IPS-15b (cell line): ENCODE measurements at regions not wholly inside any gene's neighbourhood (a gene's known extent, or its start where the extent isn't known, plus 50 kb on each side); places are given as distances from the start of the nearest gene placed in this dataset.
"Not testable (repeated sequence)": the region's sequence is repeated elsewhere in the genome, so short reads cannot be mapped to it uniquely, and the experiment has no call there.

Experiments
- H3K27me3 ChIP-seq: one replicate; pipeline ENCODE4 v1.6.1; 2013; ENCODE audit warnings: low read length; ENCODE audit not compliant: control insufficient read depth, insufficient read depth
- H3K36me3 ChIP-seq: one replicate; pipeline ENCODE4 v1.6.1; 2013; ENCODE audit warnings: low read length; ENCODE audit not compliant: control insufficient read depth, insufficient read depth
- H3K4me1 ChIP-seq: one replicate; pipeline ENCODE4 v1.6.1; 2013; ENCODE audit warnings: mild to moderate bottlenecking, low read length; ENCODE audit not compliant: control insufficient read depth, insufficient read depth
- H3K4me3 ChIP-seq: one replicate; pipeline ENCODE4 v1.5.1; 2013; ENCODE audit warnings: low read depth, low read length
- H3K9ac ChIP-seq: one replicate; pipeline ENCODE4 v1.6.1; 2013; ENCODE audit warnings: low read depth, mild to moderate bottlenecking, low read length
- H3K9me3 ChIP-seq: one replicate; pipeline ENCODE4 v1.6.1; 2013; ENCODE audit warnings: mild to moderate bottlenecking, low read length; ENCODE audit not compliant: control insufficient read depth, insufficient read depth

DNA sequence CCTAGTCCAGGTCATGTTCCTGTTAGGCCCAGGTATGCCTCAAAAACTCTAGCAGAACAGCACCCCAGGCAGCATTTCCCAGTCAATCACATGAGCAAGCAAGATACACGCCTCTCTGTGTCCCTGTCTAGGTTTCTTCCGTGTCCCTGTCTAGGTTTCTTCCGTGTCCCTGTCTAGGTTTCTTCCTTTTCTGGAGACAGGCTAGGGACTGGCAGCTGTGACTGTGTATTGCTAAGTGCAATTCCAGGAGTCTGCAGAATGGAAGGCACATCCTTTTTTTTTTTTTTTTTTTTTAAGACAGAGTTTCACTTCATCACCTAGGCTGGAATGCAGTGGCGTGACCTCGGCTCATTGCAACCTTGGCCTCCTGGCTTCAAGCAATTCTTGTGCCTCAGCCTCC lies 77.6 kb downstream of the SETD4 start:
- Histone ChIP-seq H3K36me3 (no peaks in the 10 kb centered on the region), H3K27me3 (no peaks in the 10 kb centered on the region), H3K4me1 (no peaks in the 10 kb centered on the region), H3K9ac (no peak overlapping the region), H3K9me3 (no peaks in the 10 kb centered on the region), H3K4me3 (no peak overlapping the region)

DNA sequence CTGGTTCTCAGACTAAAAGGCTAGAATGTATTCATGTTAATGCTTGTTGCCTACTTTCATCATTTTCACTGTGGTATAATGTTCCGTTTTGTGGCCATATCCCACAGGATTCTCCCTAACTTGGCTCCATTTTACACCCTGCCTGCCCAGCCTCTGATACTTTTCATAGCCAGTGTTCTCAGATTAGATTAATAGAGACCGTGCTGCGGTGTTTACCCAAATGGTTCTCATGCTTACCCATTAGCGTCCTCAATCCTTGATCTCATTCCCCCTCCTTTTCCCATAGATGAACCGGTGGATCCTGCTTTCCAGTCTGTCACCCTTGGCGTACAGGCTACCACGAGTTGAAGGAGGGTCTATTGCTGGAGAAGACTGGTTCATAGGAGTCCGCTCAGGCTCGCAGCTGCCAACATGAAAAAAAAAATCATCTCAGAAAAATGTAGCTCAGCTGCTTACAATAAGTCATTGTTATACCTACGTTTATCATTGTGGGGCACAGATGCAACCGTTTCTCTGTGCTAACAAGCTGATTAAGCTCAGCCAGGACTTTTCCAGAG lies 78.7 kb downstream of the SETD4 start:
- Histone ChIP-seq H3K4me1 (no peaks in the 10 kb centered on the region), H3K36me3 (no peaks in the 10 kb centered on the region), H3K4me3 (no peak overlapping the region), H3K9me3 (no peaks in the 10 kb centered on the region), H3K27me3 (no peaks in the 10 kb centered on the region), H3K9ac (no peak overlapping the region)

DNA sequence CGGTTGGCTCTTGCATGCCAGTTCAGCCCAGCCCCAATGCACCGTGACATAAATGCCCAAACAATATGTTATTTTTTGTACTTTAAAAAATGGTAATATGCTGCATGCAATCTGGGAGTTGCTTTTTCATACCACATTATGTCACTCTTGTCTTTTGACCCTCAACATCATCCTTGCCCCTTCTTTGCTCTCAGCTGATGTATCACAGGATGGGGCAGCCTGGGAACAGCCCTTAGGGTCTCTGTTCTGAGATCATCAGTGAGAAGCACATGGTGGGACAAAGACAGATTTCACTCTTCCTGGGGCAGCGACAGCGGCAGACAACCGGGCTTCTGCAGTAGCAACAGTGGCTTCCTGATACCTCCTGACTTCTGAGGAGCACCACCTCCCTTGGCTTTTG lies 79.5 kb downstream of the SETD4 start:
- Histone ChIP-seq H3K36me3 (no peaks in the 10 kb centered on the region), H3K9me3 (no peaks in the 10 kb centered on the region), H3K4me1 (no peaks in the 10 kb centered on the region), H3K4me3 (no peak overlapping the region), H3K9ac (no peak overlapping the region), H3K27me3 (no peaks in the 10 kb centered on the region)

DNA sequence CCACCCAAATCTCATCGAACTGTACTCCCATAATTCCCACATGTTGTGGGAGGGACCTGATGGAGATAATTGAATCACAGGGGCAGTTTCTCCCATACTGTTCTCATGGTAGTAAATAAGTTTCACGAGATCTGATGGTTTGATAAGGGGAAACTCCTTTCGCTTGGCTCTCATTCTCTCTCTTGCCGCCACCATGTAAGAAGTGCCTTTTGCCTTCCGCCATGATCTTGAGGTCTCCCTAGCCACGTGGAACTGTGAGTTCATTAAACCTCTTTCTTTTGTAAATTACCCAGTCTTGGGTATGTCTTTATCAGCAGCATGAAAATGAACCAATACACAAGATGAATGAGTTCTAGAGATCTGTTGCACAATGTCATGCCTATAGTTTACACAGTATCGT lies 82.5 kb downstream of the SETD4 start:
- H3K4me1 ChIP-seq, H3K4me3 ChIP-seq, H3K9ac ChIP-seq: not testable (repeated sequence)

DNA sequence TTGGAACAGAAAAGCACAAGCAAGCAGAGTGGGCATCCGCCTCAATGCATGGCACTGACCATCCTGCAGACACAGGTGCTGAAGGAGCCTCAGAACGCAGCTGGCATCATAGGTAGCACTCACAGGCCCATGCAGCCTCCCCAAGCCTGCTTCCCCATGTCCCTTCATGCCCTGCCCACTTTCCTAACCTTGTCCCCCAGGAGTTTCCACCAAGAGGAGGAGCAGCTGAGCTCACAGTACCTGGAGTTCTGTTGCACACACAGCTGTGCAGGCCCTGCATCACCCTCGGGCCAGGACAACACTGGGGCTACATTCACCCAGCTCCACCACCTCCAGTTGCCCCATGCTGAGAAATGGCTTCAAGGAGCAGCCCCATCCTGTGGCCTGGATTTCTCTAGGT lies 83.4 kb downstream of the SETD4 start:
- no peaks in the 10 kb centered on the region for H3K9me3 ChIP-seq
- no peak overlapping the region for H3K9ac ChIP-seq
- H3K27me3 ChIP-seq = no peaks in the 10 kb centered on the region
- H3K4me1 ChIP-seq = no peaks in the 10 kb centered on the region
- H3K4me3 ChIP-seq = no peak overlapping the region
- H3K36me3 ChIP-seq = no peaks in the 10 kb centered on the region

More for the DNA sequence above, 82.5 kb downstream of the SETD4 start:
- not testable (repeated sequence) for H3K9me3 ChIP-seq, H3K36me3 ChIP-seq, H3K27me3 ChIP-seq

DNA sequence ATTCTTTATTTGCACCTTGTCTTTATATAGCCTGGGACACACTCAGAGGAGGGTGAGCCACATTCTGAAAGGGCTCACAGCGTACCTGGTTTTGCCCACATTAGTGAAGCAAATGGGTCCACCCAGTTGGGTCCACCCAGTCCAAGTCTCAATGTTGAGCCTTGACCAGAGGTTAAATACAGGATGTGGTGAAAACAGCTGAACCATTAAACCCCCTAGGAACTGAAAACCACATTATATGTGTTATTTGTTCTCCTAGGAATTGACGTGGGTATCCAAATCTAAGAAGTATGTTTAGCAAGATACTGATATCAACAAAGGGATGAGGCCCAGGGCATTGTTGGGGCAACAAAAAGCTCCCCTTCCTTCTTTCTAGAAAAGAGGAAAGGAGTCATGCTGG lies 83.8 kb downstream of the SETD4 start:
- no peaks in the 10 kb centered on the region for H3K27me3 ChIP-seq

DNA sequence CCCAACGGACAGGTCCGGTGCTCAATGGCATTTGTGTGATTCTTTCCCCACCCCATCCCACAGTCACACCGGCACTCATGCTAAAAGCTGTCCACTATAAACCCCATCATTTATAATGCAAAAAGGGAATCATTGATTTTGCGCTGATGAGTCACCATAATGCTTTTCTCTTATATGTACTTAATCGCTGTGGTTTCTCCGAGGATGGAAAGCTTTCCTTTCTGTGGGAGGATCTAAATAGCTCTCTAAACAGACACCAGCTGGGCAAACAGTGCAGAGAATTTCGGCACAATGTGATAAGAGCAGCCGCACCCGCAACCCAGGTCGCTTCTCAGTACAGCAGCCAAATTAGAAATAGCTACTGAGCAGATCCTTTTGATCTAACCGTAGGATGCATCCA lies 85.6 kb downstream of the SETD4 start:
- Histone ChIP-seq H3K27me3 (no peaks in the 10 kb centered on the region), H3K9ac (no peak overlapping the region), H3K36me3 (no peaks in the 10 kb centered on the region), H3K4me1 (no peaks in the 10 kb centered on the region), H3K9me3 (no peaks in the 10 kb centered on the region), H3K4me3 (no peak overlapping the region)

More for the DNA sequence above, 83.8 kb downstream of the SETD4 start:
- no peaks in the 10 kb centered on the region for H3K9me3 ChIP-seq
- H3K9ac ChIP-seq = no peak overlapping the region
- H3K36me3 ChIP-seq = no peaks in the 10 kb centered on the region
- H3K4me3 ChIP-seq = no peak overlapping the region
- no peaks in the 10 kb centered on the region for H3K4me1 ChIP-seq

DNA sequence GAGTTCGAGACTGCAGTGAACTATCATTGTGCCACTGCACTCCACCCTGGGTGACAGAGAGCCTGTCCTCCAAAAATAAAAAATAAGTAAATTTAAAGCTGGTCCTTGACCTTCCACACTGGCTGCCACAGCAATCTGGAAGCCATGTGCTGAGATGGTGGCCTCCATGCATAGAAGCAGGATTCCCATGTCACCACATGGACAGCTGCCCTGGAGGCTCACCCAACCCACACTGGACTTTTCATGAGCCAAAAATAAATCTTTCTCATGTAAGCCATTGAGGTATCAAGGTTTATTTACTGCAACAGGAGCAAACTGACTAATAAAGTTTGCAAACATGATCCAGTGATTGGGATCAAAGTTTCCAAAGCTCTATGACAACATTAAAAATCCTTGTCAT lies 88.5 kb downstream of the SETD4 start:
- Histone ChIP-seq H3K9me3 (no peaks in the 10 kb centered on the region), H3K36me3 (no peaks in the 10 kb centered on the region), H3K4me1 (no peaks in the 10 kb centered on the region), H3K4me3 (no peak overlapping the region), H3K9ac (no peak overlapping the region), H3K27me3 (no peaks in the 10 kb centered on the region)

DNA sequence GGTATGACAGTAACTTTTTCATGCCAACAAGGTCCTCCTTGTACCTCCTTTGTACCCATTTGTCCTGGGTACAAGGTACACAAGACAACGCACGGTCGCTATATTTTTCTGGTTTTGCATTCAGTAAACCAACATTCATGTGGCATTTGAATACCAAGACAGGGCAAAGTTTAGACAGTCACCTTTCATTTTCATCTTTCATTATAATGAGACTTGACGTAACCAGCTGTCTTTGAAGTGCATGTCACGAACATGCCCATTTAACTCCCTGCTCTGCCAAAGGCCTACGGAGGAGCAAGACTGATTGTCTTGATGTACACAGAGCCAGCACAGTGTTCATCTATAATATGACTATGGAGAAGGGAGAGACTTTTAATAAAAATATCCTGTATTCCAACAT lies 91.0 kb downstream of the SETD4 start:
- H3K9ac ChIP-seq = no peak overlapping the region
- H3K36me3 ChIP-seq = no peaks in the 10 kb centered on the region
- H3K9me3 ChIP-seq = no peaks in the 10 kb centered on the region
- H3K4me1 ChIP-seq = no peaks in the 10 kb centered on the region
- H3K4me3 ChIP-seq = no peak overlapping the region
- H3K27me3 ChIP-seq = no peaks in the 10 kb centered on the region

DNA sequence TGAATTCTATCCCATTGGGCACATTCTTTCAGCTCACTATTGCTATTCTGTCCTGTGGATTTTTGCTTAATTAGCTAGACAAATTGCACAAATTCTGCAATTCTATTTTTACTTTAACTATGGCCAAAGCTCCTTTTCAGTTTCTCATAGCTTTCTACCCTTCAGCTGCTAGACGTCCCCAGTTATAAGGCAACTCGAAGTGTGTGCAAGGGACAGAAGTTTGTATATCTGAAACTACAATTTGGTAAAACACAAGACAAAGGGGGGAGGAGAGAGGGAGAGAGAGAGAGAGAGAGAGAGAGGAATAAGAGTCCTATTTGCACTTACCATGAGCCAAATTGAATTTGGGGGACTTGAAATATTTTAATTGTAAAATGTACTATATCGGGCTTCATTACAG lies 91.8 kb downstream of the SETD4 start:
- Histone ChIP-seq H3K9ac (no peak overlapping the region), H3K9me3 (no peaks in the 10 kb centered on the region), H3K4me3 (no peak overlapping the region), H3K36me3 (no peaks in the 10 kb centered on the region), H3K4me1 (no peaks in the 10 kb centered on the region), H3K27me3 (no peaks in the 10 kb centered on the region)

DNA sequence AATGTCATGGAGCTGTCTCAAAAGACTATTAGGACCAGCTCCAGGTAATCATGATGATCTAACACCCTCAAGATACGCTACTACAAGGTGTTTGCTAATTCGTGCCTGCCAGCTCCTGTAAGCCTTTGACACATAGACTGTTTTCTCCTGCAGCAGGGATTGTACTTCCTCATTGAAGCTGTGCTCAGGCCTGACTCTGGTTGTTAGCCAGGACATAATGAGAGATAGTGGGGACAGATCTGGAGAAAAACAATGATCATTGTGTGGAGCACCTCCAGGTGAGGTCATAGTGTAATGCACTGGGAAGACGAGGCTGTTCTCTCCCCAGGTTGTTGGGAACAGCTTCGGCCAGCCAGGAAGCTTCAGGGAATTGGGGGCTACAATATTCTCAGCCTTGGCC lies 94.6 kb downstream of the SETD4 start:
- H3K36me3 ChIP-seq = no peaks in the 10 kb centered on the region
- no peaks in the 10 kb centered on the region for H3K4me1 ChIP-seq
- H3K27me3 ChIP-seq = no peaks in the 10 kb centered on the region
- H3K9me3 ChIP-seq = no peaks in the 10 kb centered on the region
- H3K9ac ChIP-seq = no peak overlapping the region
- H3K4me3 ChIP-seq = no peak overlapping the region

DNA sequence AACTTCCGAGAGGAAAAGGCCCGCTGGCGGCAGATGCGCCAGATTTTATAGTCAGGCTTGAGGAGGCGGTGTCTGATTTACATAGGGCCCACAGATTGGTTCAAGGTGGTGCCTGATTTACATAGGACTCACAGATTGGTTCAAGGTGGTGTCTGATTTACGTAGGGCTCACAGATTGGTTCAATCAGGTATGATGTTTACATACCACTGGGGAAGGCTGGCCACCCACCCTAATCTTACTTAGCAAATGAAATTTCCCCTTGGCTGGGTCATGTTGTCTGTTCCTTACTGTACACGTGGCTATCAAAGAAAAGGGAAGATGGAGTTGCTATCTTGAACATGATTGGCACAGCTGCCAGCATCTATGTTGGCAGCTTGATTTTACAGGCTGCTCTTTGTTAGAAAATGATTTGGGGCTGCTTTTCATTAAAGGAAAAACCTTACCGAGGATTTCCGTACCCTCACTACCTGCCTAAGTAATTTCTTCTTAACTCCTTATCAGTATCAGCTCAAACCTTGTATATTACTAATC lies 96.3 kb downstream of the SETD4 start:
- H3K4me1 ChIP-seq = no peaks in the 10 kb centered on the region
- no peaks in the 10 kb centered on the region for H3K36me3 ChIP-seq
- no peak overlapping the region for H3K4me3 ChIP-seq
- no peaks in the 10 kb centered on the region for H3K27me3 ChIP-seq
- H3K9ac ChIP-seq = no peak overlapping the region
- no peaks in the 10 kb centered on the region for H3K9me3 ChIP-seq
